Endothelial cell of umbilical vein (primary cell): ENCODE measurements at regions not wholly inside any gene's neighbourhood (a gene's known extent, or its start where the extent isn't known, plus 50 kb on each side); places are given as distances from the start of the nearest gene placed in this dataset.

Experiments used
- POLR2AphosphoS5 ChIP-seq: IDR thresholded peaks from 2 replicates; pipeline ENCODE4 v1.6.1; 2012; ENCODE audit warnings: low read depth, mild to moderate bottlenecking, control low read depth, low read length, moderate library complexity; ENCODE audit not compliant: insufficient read depth
- TF ChIP-seq, protein P1 (sequence below), 2 donors: IDR thresholded peaks; 1 replicate in 1 of 2; 2 replicates in 1 of 2; pipeline ENCODE4 v1.5.1; 2011; ENCODE audit warnings: low read length in 2 of 2, mild to moderate bottlenecking in 2 of 2, moderate library complexity in 2 of 2, control low read depth in 1 of 2, inconsistent platforms in 1 of 2, low read depth in 1 of 2; ENCODE audit not compliant: insufficient read depth in 1 of 2; ENCODE audit errors: extremely low read depth in 1 of 2
- TF ChIP-seq, protein P2 (sequence below): IDR thresholded peaks from 2 replicates; pipeline ENCODE4 v1.6.1; 2011; ENCODE audit not compliant: insufficient read depth, insufficient read length

DNA sequence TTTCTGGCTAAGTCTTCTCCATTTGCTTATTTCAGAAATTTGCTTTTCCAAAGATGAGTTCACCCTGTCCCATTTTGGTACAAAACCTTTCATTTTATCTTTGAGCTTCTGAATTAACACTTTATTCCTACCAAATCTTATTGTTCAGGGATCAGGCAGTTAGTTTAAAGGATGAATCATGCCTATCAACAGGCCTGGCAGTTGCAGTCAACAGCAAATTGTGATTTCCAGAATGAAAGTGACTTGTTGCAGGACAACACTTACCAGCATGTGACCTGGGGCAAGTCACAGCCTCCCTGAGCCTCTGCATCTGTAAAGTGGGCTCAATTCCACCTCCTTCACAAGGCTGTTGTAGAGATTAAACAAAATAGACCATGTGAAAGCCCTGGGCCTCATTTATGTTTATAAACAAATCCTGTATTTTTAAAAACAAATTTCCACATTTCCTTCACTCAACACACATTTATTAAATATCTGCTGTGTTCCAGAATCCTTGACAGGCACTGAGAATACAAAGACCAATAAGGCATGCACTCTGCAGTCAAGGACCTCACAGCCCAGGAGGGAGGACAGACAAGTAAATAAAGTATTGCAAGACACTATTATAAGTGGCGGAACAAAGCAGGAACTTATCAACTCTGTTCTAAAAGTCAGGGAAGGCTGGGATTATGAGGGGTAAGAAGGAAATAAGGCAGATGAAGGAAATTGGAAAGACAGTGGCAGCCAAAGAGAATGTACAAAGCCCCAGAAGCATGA is 359.1 kb upstream of the IL12A start:
- no peak for TF ChIP-seq POLR2AphosphoS5
- TF ChIP-seq, protein P1, sequence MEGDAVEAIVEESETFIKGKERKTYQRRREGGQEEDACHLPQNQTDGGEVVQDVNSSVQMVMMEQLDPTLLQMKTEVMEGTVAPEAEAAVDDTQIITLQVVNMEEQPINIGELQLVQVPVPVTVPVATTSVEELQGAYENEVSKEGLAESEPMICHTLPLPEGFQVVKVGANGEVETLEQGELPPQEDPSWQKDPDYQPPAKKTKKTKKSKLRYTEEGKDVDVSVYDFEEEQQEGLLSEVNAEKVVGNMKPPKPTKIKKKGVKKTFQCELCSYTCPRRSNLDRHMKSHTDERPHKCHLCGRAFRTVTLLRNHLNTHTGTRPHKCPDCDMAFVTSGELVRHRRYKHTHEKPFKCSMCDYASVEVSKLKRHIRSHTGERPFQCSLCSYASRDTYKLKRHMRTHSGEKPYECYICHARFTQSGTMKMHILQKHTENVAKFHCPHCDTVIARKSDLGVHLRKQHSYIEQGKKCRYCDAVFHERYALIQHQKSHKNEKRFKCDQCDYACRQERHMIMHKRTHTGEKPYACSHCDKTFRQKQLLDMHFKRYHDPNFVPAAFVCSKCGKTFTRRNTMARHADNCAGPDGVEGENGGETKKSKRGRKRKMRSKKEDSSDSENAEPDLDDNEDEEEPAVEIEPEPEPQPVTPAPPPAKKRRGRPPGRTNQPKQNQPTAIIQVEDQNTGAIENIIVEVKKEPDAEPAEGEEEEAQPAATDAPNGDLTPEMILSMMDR (IDR thresholded peaks at IDR 0.05; ENCODE audit: extremely low read depth in 1 of 2, insufficient read depth in 1 of 2, low read depth in 1 of 2, low read length in 2 of 2), result no peak
- TF ChIP-seq, protein P2, sequence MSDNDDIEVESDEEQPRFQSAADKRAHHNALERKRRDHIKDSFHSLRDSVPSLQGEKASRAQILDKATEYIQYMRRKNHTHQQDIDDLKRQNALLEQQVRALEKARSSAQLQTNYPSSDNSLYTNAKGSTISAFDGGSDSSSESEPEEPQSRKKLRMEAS, result no peak
